ENCODE measurements at regions not wholly inside any gene's neighbourhood (a gene's known extent, or its start where the extent isn't known, plus 50 kb on each side); places are given as distances from the start of the nearest gene placed in this dataset.

- ATAC-seq (no peak), DNase-seq (ENCODE audit: low spot score) (no peak)
- intact Hi-C loops (cut with DNase I), result no loop called here
Measured at GRCh38 chr2:129229196-129229595, 750.3 kb upstream of the RAB6C start.

DNA sequence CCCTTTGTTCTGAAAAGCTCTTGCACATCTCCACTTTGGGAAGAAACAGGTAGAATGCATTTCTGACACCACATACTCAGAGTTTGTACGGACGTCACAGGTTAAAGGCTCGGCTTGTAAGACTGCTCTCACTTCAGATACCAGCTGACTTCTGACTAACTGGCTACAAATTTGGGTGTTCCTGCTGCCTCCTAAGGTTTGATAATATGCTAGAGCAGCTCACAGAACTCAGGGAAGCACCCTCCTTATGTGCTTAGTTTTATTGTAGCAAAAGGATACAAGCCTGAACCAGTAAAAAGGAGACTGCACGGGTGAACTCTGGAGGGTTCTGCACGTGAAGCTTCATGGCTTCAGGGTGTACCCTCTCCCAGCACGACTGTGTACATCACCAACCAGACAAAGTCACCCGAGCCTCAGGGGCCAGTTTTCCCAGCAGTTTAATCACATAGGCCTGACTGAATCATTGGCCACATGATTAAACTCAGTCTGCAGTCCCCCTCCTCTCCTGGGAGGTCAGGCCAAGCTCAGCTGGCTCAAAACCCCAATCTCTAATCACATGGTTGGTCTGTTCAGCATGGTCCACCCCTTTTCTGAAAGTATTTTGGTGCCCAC is 749.5 kb upstream of the RAB6C start:
- no peak for ATAC-seq
- intact Hi-C loops (cut with DNase I), result no loop called here
- no peak for DNase-seq (ENCODE audit: low spot score)

DNA sequence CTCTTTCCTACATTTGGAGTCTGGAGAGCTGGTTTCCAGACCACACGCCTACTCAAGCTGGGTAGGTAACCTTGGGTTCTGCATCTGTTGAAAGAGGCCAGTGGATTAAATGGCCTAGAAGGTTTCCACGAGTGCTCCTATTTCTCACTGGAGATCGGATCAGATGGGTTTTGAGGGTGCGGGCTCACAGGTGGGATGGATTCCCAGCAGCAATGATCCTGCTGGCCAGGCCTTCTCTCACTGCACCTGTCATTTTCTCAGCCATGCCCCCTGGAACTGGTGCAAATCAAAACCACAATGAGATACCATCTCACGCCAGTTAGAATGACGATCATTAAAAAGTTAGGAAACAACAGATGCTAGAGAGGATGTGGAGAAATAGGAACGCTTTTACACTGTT is 747.5 kb upstream of the RAB6C start:
- no peak for DNase-seq (ENCODE audit: low spot score)
- ATAC-seq, result no peak
- intact Hi-C loops (cut with DNase I), result no loop called here

GRCh38 chr2:129233166-129233565 is 746.3 kb upstream of the RAB6C start:
- DNase-seq (ENCODE audit: low spot score), result no peak

DNA sequence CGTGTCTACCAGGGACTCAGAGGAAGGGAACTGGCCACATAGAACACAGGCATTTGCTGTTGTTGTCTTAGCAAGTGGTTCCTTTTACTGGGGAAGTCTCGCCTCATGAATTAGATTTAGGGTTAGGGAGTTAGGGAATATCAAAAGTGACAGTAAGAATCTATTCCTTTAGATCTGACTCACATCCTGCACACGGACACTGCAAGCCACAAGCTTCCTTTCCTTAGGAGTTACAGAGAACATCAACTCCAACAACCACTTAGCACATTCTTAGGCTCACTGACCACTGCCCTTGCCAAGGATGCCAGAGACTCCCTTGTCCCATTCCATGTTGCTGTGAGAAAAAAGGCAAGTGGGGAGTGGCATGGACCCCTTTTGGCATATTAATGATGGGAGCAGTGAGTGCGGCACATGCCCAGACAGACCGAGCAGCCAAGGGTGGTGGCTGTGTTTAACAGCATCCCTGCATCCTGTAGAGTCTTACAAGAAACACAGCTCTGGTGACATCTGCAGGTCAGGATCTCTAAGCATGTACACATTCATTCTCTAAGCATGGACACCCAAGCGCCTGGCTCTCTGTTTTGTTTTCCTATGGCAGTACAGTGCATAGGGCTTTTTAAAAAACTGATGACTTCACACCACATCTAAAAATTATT is 745.6 kb upstream of the RAB6C start:
- no peak for DNase-seq (ENCODE audit: low spot score)
- intact Hi-C loops (cut with DNase I), result no loop called here
- ATAC-seq, result peak; percentile 73

More at GRCh38 chr2:129233166-129233565, 746.3 kb upstream of the RAB6C start:
- ATAC-seq, result no peak
- intact Hi-C loops (cut with DNase I), result no loop called here

DNA sequence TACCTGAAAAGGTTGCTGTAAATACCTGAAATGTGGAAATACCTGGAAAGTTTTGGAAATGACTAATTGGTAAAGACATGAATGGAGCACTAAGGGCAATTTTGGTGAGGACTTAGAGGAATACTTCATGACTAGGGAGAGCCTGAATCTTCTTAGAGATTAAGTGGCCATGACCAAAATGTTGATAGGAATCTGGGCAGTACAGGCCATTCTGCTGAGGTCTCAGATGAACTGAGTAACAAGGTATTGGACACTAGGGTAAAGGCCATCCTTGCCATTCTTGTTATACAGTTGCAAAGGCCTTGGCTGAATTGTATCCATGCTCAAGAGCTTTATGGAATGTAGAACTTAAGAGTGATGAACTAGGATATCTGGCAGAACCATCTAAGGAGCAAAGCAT is 742.9 kb upstream of the RAB6C start:
- no peak for DNase-seq (ENCODE audit: low spot score)
- intact Hi-C loops (cut with DNase I), result no loop called here

DNA sequence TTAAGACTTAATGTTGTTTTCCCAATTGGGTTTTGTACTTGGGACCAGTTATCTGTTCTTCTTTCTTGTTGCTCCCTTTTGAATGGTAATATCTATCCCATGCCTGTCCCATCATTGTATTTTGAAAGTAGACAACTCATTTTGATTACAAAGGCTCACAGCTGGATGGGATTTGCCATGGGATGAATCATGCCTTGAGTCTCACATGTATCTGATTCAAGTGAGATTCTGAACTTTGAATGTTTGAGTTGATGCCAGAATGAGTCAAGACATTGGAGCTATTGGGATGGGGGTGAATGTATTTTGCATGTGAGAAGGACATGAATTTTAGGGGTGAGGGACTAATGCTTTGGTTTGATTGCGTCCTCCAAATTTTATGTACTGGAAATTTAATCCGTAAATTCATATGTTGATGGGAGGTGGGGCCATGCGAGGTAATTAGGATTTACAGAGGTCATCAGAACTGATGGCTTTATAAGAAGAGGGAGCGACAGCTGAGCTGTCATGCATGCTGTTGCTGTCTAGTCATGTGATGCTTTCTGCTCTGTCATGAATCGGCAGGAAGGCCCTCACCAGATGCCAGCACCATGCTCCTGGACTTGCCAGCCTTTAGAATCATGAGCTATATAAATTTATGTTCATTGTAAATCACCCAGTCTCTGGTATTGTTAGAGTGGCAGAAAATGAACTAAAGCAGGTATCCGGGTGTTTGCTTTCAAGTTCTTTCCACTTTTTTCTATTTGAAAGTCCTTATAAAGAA is 741.3 kb upstream of the RAB6C start:
- DNase-seq (ENCODE audit: low spot score) (no peak), ATAC-seq (no peak)
- intact Hi-C loops (cut with DNase I), result no loop called here

More for the DNA sequence above, 742.9 kb upstream of the RAB6C start:
- no peak for ATAC-seq

- no peak for DNase-seq (ENCODE audit: low spot score)
- intact Hi-C loops (cut with DNase I), result no loop called here
- no peak for ATAC-seq
Measured at GRCh38 chr2:129239141-129239540, 740.3 kb upstream of the RAB6C start.

DNA sequence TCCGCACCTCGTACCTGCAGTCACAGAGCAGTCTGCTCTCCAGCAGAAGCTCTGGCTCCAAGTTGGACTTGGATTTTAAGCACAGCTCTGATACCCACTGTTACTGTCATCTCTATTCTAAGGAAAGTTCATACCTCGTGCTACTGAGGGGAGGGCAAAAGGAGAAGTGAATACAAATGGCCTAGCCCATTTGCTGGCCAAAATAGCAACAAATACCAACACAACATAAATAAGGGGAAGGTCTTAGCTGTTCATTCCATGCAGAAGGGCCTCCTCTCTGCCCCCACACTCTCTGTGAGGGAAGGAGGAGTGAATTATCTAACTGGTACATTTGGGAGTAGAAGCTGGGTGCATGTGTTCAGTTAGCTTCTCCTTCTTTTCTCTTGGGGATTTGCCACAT is 739.4 kb upstream of the RAB6C start:
- intact Hi-C loops (cut with DNase I), result no loop called here
- DNase-seq (ENCODE audit: low spot score) (no peak), ATAC-seq (peak; percentile 49)

DNA sequence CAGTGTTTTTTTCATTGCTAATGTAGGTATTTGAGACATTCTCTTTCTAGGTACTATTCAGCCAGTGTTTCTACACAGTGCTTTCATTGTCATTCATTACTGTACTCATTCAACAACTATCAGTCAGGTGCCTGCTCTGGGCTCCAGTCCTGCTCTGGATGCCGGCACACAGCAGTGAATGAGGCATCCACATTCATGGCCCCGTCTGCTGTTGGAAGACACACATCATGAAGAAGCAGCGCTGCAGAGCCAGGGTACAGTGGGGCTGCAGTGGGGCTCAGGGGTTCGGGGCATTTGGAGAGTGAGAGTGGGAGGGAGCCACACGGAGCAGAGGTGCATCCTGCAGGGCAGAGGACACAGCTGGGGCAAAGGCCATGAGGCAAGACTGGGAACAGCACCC is 737.2 kb upstream of the RAB6C start:
- DNase-seq (ENCODE audit: low spot score), result no peak
- no peak for ATAC-seq
- intact Hi-C loops (cut with DNase I), result no loop called here

DNA sequence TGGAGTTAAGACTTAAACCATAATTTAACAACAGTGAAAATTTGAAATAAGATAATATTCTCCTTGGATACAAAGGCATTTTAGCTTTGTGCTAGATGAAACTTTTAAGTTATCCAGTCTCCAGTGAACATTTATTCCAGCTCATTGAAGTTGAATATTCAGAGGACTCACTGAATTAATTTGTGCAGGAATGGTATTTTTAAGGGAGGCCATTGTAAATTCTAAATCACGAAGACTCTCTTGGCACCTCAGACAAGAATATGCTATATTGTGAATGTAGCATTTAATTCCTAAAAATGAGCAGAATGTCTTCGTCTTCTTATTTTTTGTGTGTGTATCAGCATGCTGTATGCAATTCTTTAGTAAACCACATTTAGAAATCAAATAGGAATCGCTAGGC is 731.7 kb upstream of the RAB6C start:
- intact Hi-C loops (cut with DNase I), result no loop called here
- ATAC-seq (no peak), DNase-seq (ENCODE audit: low spot score) (no peak)

DNA sequence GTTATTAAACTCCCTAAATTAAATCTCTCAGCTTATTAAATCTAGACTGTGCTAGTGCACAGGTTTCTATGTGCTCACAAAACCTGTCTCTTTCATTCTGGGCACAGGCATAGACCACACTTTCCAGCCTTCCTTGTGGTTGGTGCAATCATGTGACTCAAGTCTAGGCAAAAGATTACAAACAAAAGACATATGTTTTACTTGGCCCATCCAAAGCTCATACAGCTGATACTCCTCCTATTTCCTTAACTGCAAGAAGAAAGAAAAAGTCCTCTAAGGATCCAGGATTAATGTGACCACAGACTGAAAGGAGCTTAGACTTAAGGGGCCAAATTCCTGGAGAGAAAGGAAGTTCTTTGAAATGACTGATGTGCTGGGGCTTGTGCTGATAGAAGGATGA is 731.3 kb upstream of the RAB6C start:
- ATAC-seq (no peak), DNase-seq (ENCODE audit: low spot score) (no peak)
- intact Hi-C loops (cut with DNase I), result no loop called here

DNA sequence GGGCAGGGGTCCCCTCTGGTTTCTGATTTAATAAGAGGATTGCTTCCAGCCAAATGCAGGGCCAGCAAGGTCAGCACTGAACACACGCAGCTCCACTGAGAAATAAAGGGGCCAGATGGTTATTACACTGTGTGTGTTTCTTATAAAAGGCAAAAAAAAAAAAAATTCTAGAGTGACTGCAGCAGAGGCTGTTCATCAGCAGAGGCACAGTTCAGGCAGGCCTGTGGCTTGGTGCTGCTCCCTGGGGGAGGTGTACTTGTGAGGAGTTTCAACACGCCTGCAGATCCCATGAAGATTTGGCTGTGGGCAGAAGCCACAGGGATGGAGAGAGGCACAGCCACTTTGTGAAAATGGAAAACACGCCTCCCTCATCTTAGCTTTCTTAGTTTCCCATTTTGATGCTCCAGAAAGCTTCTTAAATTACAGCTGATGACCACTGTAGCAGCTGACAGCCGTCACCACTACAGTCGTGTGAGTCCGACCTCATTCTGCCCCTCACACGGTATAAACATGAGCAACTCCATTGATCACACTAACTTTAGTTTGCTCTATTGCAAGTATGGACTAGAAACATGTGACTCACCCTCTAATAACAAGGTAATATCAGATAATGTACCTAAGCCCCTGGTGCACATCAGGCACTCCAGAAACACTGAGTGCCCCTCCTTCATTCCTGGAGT is 726.5 kb upstream of the RAB6C start:
- ATAC-seq, result peak; percentile 36
- intact Hi-C loops (cut with DNase I), result no loop called here
- no peak for DNase-seq (ENCODE audit: low spot score)

GRCh38 chr2:129253461-129253812 is 726.0 kb upstream of the RAB6C start:
- ATAC-seq (peak; percentile 39), DNase-seq (ENCODE audit: low spot score) (no peak)
- intact Hi-C loops (cut with DNase I), result no loop called here

- intact Hi-C loops (cut with DNase I), result no loop called here
- DNase-seq (ENCODE audit: low spot score), result no peak
- no peak for ATAC-seq
Measured at GRCh38 chr2:129254718-129255117, 724.7 kb upstream of the RAB6C start.

- DNase-seq (ENCODE audit: low spot score), result no peak
- intact Hi-C loops (cut with DNase I), result no loop called here
- ATAC-seq, result no peak
Measured at GRCh38 chr2:129255610-129256313, 723.7 kb upstream of the RAB6C start.

- ATAC-seq (no peak), DNase-seq (ENCODE audit: low spot score) (no peak)
- intact Hi-C loops (cut with DNase I), result no loop called here
Measured at GRCh38 chr2:129256642-129257041, 722.8 kb upstream of the RAB6C start.

DNA sequence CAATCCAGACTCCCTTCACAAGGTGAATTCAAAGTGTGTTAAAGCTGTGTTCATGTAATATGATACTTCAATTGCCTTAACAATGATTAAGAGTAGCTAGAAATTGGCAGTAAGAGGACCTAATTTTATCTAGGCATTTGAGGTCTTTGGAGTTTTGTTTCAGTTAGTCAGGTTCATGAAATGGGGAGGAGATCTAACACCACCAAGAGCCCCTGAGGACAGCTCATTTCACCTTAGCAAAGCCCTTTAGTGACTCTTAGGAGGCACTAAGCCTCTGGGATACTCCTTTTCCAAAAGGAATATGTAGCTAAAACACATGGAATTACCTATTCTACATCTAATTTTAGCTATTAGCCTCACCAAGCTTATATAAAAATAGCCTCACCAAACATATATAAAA is 716.5 kb upstream of the RAB6C start:
- intact Hi-C loops (cut with DNase I), result no loop called here
- DNase-seq (ENCODE audit: low spot score) (no peak), ATAC-seq (no peak)

DNA sequence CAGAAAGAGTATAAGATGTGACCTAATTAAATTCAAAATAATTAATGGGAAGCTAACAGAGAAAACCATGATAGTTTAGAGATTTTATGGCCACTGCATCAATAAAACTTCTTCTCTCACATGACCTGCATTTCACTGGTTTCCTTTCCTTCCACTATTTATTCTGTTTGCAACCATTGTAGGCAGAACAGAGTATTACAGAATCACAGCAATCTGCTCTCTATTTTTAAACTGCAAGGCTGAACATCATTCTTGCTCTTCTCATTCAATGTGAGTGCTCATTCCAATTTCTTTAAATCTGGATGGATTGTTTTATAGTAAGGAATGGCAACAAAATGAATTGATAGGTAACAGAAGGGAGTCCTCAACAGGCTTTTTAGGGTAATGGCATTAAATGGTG is 715.5 kb upstream of the RAB6C start:
- intact Hi-C loops (cut with DNase I), result no loop called here
- ATAC-seq, result no peak
- no peak for DNase-seq (ENCODE audit: low spot score)

All from sciatic nerve (tissue), 2 donors.